Epithelial cell of esophagus (primary cell): ENCODE measurements at regions not wholly inside any gene's neighbourhood (a gene's known extent, or its start where the extent isn't known, plus 50 kb on each side); places are given as distances from the start of the nearest gene placed in this dataset.
A peak's percentile ranks its signal among the peaks of the same experiment; 100 is the strongest.
"Not testable (repeated sequence)": the region's sequence is repeated elsewhere in the genome, so short reads cannot be mapped to it uniquely, and the experiment has no call there.

Experiments
- DNase-seq: peaks from one replicate; pipeline ENCODE4 v3.0.0; 2010; ENCODE audit warnings: low read depth
- H3K4me3 ChIP-seq: 2 replicates; pipeline ENCODE4 v1.5.1; 2011; ENCODE audit warnings: mild to moderate bottlenecking, low read length, control low read depth
- TF ChIP-seq, protein P1 (sequence below): IDR thresholded peaks from 2 replicates; pipeline ENCODE4 v1.5.1; 2011; ENCODE audit warnings: low read depth, mild to moderate bottlenecking, low read length, control low read depth, inconsistent platforms; ENCODE audit not compliant: insufficient read depth; ENCODE audit errors: missing control alignments

GRCh38 chr12:67716817-67717216 lies 68.3 kb downstream of the DYRK2 start:
- H3K4me3 ChIP-seq: no peak overlapping the region
- peak; percentile 72 for DNase-seq
- TF ChIP-seq, protein P1, sequence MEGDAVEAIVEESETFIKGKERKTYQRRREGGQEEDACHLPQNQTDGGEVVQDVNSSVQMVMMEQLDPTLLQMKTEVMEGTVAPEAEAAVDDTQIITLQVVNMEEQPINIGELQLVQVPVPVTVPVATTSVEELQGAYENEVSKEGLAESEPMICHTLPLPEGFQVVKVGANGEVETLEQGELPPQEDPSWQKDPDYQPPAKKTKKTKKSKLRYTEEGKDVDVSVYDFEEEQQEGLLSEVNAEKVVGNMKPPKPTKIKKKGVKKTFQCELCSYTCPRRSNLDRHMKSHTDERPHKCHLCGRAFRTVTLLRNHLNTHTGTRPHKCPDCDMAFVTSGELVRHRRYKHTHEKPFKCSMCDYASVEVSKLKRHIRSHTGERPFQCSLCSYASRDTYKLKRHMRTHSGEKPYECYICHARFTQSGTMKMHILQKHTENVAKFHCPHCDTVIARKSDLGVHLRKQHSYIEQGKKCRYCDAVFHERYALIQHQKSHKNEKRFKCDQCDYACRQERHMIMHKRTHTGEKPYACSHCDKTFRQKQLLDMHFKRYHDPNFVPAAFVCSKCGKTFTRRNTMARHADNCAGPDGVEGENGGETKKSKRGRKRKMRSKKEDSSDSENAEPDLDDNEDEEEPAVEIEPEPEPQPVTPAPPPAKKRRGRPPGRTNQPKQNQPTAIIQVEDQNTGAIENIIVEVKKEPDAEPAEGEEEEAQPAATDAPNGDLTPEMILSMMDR: no peak

DNA sequence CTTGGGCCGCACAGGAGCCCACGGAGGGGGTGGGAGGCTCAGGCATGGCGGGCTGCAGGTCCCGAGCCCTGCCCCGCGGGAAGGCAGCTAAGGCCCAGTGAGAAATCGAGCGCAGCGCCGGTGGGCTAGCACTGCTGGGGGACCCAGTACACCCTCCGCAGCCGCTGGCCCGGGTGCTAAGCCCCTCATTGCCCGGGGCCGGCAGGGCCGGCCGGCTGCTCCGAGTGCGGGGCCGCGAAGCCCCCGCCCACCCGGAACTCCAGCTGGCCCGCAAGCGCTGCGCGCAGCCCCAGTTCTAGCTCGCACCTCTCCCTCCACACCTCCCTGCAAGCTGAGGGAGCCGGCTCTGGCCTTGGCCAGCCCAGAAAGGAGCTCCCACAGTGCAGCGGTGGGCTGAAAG lies 70.8 kb downstream of the DYRK2 start:
- not testable (repeated sequence) for DNase-seq

DNA sequence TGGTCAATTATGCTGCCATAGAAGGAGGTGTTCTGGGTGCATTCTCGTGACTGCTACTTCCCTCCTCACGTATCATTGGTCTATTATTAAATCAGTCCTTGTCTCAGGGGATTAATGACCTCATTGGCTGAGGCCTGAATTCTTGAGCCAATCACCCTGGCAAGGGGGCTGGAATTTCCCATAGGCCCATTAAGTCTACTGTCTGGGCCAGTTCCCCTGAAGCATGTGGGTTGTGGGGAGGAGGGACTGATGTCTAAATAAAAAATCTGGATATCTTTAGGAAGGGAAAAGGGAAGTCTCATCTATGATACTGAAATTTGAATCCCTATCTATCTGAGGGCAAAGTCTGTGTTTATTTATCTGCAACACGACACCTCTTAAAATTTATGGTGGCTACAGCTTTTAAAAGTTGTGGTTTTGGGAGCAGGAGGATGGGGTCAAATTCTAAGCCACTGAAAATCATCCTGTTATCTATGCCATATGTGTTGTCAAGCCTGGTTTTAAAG lies 71.9 kb downstream of the DYRK2 start:
- no peak overlapping the region for H3K4me3 ChIP-seq
- no peak for DNase-seq
- TF ChIP-seq, protein P1: no peak

More for the DNA sequence above, 70.8 kb downstream of the DYRK2 start:
- not testable (repeated sequence) for H3K4me3 ChIP-seq

DNA sequence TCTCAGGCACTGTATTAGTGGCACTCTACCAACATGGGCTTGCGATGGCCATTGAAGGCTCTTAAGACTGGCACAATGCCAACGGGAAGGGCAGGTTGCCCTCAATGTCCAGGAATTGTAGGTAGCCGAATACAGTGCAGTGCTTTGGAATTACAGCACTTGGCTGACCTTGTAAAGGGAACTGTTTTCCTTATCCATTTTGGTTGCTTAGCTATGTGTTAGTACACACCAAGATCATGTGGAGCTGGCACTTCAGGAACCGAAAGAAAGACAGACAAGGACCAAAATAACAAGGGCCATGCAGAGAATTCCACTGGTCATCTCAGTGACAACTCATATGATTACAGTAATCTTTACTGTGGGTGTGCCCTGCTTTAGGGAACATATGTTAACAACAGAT lies 72.7 kb downstream of the DYRK2 start:
- TF ChIP-seq, protein P1: no peak
- DNase-seq: no peak
- no peak overlapping the region for H3K4me3 ChIP-seq

DNA sequence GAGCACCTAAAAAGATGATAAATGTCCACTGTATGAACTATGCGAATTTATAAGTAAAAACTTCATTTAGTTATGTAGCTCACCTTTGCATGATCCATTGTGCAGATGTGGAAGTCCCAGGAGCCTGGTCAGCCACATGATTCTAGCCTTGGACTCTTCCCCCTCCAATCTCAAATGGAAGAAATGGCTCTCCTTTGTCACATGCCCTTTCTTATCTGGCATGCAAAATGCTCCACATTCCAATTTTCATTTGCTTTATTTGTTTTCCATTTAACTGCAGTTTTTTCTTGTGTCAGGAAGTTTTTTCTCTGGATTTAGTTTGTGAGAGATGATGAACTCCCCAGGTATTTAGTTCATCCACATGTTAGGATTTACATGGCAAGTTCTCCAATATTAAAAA lies 73.8 kb downstream of the DYRK2 start:
- no peak overlapping the region for H3K4me3 ChIP-seq
- TF ChIP-seq, protein P1: no peak
- DNase-seq: no peak

GRCh38 chr12:67726868-67727267 lies 78.3 kb downstream of the DYRK2 start:
- no peak overlapping the region for H3K4me3 ChIP-seq
- DNase-seq: peak; percentile 24
- TF ChIP-seq, protein P1: no peak

DNA sequence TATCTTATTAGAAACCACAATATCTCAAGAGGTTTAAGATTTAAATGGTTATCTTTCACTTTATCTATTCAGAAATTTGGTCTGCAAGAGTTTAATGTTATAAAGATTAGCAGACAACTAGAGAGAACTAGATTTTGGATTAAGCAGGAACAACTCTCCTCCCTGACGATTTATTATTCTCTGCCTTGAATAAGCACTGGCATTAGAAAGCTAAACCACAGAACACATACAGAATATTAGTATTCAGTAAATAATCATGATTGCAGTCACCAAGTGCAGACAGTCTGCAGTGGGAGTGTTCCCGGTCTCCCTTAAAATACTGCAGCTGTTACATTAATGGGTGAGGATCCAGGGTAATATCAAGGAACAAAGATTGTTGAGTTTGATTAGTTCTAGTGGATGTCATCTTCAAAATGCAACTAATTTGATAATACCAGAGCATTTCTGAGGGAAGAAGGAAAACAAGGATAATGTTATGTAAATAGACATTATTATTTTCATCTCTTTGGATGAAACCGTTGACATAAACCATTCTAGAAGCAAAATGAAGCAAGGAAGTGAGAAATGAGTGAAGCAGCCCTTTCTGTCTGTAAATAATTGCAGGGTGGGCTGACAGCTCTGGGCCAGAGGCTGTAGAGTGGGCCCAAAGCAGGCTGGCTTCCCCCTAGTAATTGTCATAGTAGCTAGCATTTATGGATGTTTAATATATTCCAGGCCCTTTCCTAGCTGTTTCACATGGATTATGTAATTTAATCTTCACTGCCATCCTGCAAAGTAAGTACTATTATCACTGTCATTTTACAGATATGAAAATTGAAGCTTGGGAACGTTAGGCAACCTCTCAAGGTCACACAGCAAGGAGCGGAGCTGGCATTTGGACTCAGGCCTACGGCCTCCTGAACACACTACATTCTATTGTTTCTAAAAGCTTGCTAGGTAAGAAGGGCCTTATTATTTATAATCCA lies 79.4 kb downstream of the DYRK2 start:
- no peak for DNase-seq
- TF ChIP-seq, protein P1: no peak
- no peak overlapping the region for H3K4me3 ChIP-seq
